Mesendoderm (in vitro differentiated cells): ENCODE measurements at regions not wholly inside any gene's neighbourhood (a gene's known extent, or its start where the extent isn't known, plus 50 kb on each side); places are given as distances from the start of the nearest gene placed in this dataset.

Experiments used
- DNase-seq: peaks from one replicate; pipeline ENCODE4 v3.0.0; 2013
- H2AK5ac ChIP-seq: 2 replicates; pipeline ENCODE4 v1.6.1; 2013; ENCODE audit warnings: low read length, inconsistent platforms
- H2BK120ac ChIP-seq: 2 replicates; pipeline ENCODE4 v1.6.1; 2013; ENCODE audit warnings: low read depth, mild to moderate bottlenecking, low read length, moderate library complexity, mixed read lengths
- H2BK15ac ChIP-seq: replicated peaks from 2 replicates; pipeline ENCODE4 v1.6.1; 2013; ENCODE audit warnings: low read depth, mild to moderate bottlenecking, moderate library complexity
- H2BK5ac ChIP-seq: 2 replicates; pipeline ENCODE4 v1.6.1; 2013; ENCODE audit warnings: low read length, inconsistent platforms
- H3K18ac ChIP-seq: 2 replicates; pipeline ENCODE4 v1.6.1; 2013; ENCODE audit warnings: mild to moderate bottlenecking, low read length, mixed read lengths
- H3K23ac ChIP-seq: one replicate; pipeline ENCODE4 v1.6.1; 2013; ENCODE audit warnings: low read length
- H3K27ac ChIP-seq: 2 replicates; pipeline ENCODE4 v1.5.1; 2013; ENCODE audit warnings: low read depth, mild to moderate bottlenecking, inconsistent platforms, low read length, moderate library complexity
- H3K27me3 ChIP-seq: 2 replicates; pipeline ENCODE4 v1.6.1; 2013; ENCODE audit warnings: low read length, control low read depth, mild to moderate bottlenecking, inconsistent platforms; ENCODE audit not compliant: insufficient read depth, poor library complexity
- H3K36me3 ChIP-seq: 2 replicates; pipeline ENCODE4 v1.6.1; 2013; ENCODE audit warnings: low read length, inconsistent platforms; ENCODE audit not compliant: control insufficient read depth, insufficient read depth
- H3K4ac ChIP-seq: one replicate; pipeline ENCODE4 v1.6.1; 2013; ENCODE audit warnings: low read depth, mild to moderate bottlenecking, low read length, moderate library complexity
- H3K4me1 ChIP-seq: 2 replicates; pipeline ENCODE4 v1.6.1; 2013; ENCODE audit warnings: low read depth, low read length, inconsistent platforms; ENCODE audit not compliant: control insufficient read depth
- H3K4me2 ChIP-seq: 2 replicates; pipeline ENCODE4 v1.6.1; 2013; ENCODE audit warnings: low read length
- H3K4me3 ChIP-seq: 2 replicates; pipeline ENCODE4 v1.5.1; 2013; ENCODE audit warnings: mild to moderate bottlenecking, low read length
- H3K56ac ChIP-seq: one replicate; pipeline ENCODE4 v1.6.1; 2013; ENCODE audit warnings: low read length
- H3K79me1 ChIP-seq: 2 replicates; pipeline ENCODE4 v1.6.1; 2013; ENCODE audit warnings: low read length, inconsistent platforms
- H3K79me2 ChIP-seq: 2 replicates; pipeline ENCODE4 v1.6.1; 2013; ENCODE audit warnings: mild to moderate bottlenecking, low read length; ENCODE audit not compliant: control insufficient read depth, insufficient read depth
- H3K9ac ChIP-seq: 2 replicates; pipeline ENCODE4 v1.6.1; 2013; ENCODE audit warnings: low read length, inconsistent platforms
- H4K5ac ChIP-seq: one replicate; pipeline ENCODE4 v1.6.1; 2013; ENCODE audit warnings: low read length
- H4K8ac ChIP-seq: one replicate; pipeline ENCODE4 v1.6.1; 2013; ENCODE audit warnings: low read depth, mild to moderate bottlenecking, control low read depth, low read length, moderate library complexity
- WGBS: extraction: QIAGEN DNeasy Blood & Tissue Kit; methylation state at CpG from one replicate; pipeline ENCODE4 v1.1.7; 2013; ENCODE audit warnings: low lambda C conversion rate, missing lambda C conversion rate; ENCODE audit not compliant: insufficient coverage; ENCODE audit errors: extremely low coverage; 5-methylcytosine and 5-hydroxymethylcytosine counted together

DNA sequence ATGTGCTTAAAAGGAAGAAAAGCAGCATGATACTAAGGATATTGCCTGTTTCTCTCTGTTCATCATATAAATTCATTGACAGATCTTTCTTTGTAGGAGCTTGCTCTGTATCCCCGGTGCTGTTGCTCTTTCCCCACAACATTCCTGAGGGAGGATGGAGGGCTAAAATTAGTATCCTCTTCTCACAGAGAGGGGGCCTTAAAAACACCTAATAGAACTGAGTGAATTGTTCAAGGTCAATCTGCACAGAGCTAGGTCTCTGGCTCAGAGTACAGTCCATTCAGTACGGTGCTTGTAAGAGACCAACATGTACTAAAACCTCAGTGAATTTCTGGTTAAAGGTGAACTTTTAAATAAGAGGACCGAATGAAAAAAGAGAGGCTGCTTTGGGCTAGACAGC is 88.7 kb downstream of the PALM2AKAP2 start:
- Histone ChIP-seq H2AK5ac (no peak overlapping the region), H3K4me3 (no peak overlapping the region), H2BK120ac (no peak overlapping the region), H4K5ac (no peak overlapping the region), H3K18ac (no peak overlapping the region), H3K4me1 (no peaks in the 10 kb centered on the region), H3K9ac (no peak overlapping the region), H3K4ac (no peak overlapping the region), H2BK5ac (no peak overlapping the region), H3K56ac (no peak overlapping the region), H3K27me3 (no peaks in the 10 kb centered on the region), H4K8ac (no peak overlapping the region), H3K27ac (no peak overlapping the region), H3K36me3 (no peaks in the 10 kb centered on the region), H3K79me1 (no peaks in the 10 kb centered on the region), H3K23ac (no peak overlapping the region), H2BK15ac (no peak overlapping the region), H3K4me2 (no peak overlapping the region), H3K79me2 (no peaks in the 10 kb centered on the region)
- DNase-seq, result no peak
- no CpG with 5 or more reads among the region's 3 CpGs for WGBS

DNA sequence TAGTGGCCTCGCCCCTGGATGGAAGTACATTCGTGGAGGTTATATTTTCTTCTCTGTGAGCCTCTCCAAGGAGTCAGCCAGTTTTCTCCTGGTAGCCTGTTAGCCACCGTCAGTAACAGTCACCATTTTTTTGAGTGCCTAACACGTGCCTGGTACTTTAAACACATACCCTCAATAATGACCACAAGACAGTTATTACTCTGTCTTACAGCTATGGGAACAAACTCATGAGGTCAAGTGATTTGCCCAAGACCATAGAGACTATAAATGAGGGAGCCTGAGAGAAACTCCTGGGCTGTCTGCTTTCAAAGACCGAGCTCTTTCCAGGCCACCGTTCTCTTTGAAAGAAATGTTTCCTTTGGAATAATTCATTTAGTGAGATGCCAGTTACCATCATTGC is 90.4 kb downstream of the PALM2AKAP2 start:
- H3K56ac ChIP-seq, result no peak overlapping the region
- H4K5ac ChIP-seq, result no peak overlapping the region
- no peak for DNase-seq
- no CpG with 5 or more reads among the region's 6 CpGs for WGBS
- H2BK5ac ChIP-seq, result no peak overlapping the region
- H4K8ac ChIP-seq, result no peak overlapping the region
- H3K4ac ChIP-seq, result no peak overlapping the region
- H3K27me3 ChIP-seq, result no peaks in the 10 kb centered on the region
- H3K4me2 ChIP-seq, result no peak overlapping the region
- H3K27ac ChIP-seq, result no peak overlapping the region
- H2BK15ac ChIP-seq, result no peak overlapping the region
- H2AK5ac ChIP-seq, result no peak overlapping the region
- H3K9ac ChIP-seq, result no peak overlapping the region
- no peaks in the 10 kb centered on the region for H3K79me1 ChIP-seq
- no peaks in the 10 kb centered on the region for H3K79me2 ChIP-seq
- no peaks in the 10 kb centered on the region for H3K4me1 ChIP-seq
- H3K36me3 ChIP-seq, result no peaks in the 10 kb centered on the region
- H3K23ac ChIP-seq, result no peak overlapping the region
- no peak overlapping the region for H3K4me3 ChIP-seq
- no peak overlapping the region for H3K18ac ChIP-seq
- H2BK120ac ChIP-seq, result no peak overlapping the region

DNA sequence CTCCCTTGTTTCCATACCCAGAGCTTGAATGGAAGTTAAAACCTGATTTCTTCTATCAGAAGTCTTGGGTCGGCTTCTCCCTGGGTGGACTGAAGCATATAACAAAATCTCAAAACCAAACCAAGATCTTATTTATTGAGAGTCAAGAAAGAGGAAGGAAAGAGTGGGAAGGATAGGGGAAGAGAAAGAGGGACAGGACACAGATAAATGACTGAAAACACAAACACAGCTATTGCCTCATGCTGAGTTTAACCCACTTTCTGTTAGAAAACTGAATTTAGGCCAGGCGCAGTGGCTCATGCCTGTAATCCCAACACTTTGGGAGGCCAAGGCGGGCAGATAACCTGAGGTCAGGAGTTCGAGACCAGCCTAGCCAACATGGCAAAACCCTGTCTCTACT is 92.9 kb downstream of the PALM2AKAP2 start:
- Histone ChIP-seq H2BK120ac (no peak overlapping the region), H3K23ac (no peak overlapping the region), H2AK5ac (no peak overlapping the region), H3K4ac (no peak overlapping the region), H4K8ac (no peak overlapping the region), H3K79me1 (no peaks in the 10 kb centered on the region), H3K27ac (no peak overlapping the region), H2BK15ac (no peak overlapping the region), H3K18ac (no peak overlapping the region), H3K4me3 (no peak overlapping the region), H3K4me1 (no peaks in the 10 kb centered on the region), H3K79me2 (no peaks in the 10 kb centered on the region), H2BK5ac (no peak overlapping the region), H4K5ac (no peak overlapping the region), H3K36me3 (no peaks in the 10 kb centered on the region), H3K27me3 (no peaks in the 10 kb centered on the region), H3K9ac (no peak overlapping the region), H3K56ac (no peak overlapping the region), H3K4me2 (no peak overlapping the region)
- no peak for DNase-seq
- WGBS, result no CpG with 5 or more reads among the region's 4 CpGs

DNA sequence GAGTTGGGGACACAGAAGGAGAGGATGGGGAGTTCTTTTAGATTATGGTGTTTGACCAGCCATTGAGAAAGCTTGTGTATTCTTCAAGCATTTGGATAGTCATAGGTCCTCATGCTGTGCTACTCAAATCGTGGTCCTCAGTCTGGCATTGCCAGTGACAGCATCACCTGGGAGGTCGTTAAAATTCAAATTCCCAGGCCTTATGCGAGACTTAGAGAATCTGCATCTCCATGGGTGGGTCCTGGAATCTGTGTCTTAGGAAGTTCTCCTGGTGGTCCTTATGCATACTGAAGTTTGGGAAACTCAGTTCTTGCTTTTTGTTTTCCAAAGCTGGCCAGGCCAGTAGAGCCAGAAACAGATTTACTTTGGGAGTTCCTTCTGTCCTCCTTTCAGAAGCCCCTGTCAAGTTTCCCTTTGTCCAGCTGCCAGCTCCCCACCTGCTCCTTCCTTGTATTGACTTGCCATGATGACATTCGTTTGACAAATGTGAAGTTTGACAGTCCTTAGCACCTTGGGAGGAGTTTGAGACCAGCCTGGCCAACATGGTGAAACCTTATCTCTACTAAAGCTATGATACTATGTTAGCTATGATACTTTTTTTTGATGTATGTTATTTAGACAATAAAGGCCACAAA is 95.6 kb downstream of the PALM2AKAP2 start:
- no peak overlapping the region for H3K4me3 ChIP-seq
- H3K4me2 ChIP-seq, result no peak overlapping the region
- no peaks in the 10 kb centered on the region for H3K4me1 ChIP-seq
- H2BK5ac ChIP-seq, result no peak overlapping the region
- no peak overlapping the region for H3K4ac ChIP-seq
- H2BK120ac ChIP-seq, result no peak overlapping the region
- H2BK15ac ChIP-seq, result no peak overlapping the region
- H3K27ac ChIP-seq, result no peak overlapping the region
- no peak overlapping the region for H4K5ac ChIP-seq
- no peaks in the 10 kb centered on the region for H3K79me1 ChIP-seq
- H3K56ac ChIP-seq, result no peak overlapping the region
- no peak overlapping the region for H3K23ac ChIP-seq
- no peaks in the 10 kb centered on the region for H3K36me3 ChIP-seq
- H2AK5ac ChIP-seq, result no peak overlapping the region
- no peaks in the 10 kb centered on the region for H3K27me3 ChIP-seq
- DNase-seq, result no peak
- H4K8ac ChIP-seq, result no peak overlapping the region
- H3K18ac ChIP-seq, result no peak overlapping the region
- H3K79me2 ChIP-seq, result no peaks in the 10 kb centered on the region
- H3K9ac ChIP-seq, result no peak overlapping the region
- no CpG with 5 or more reads among the region's 4 CpGs for WGBS

DNA sequence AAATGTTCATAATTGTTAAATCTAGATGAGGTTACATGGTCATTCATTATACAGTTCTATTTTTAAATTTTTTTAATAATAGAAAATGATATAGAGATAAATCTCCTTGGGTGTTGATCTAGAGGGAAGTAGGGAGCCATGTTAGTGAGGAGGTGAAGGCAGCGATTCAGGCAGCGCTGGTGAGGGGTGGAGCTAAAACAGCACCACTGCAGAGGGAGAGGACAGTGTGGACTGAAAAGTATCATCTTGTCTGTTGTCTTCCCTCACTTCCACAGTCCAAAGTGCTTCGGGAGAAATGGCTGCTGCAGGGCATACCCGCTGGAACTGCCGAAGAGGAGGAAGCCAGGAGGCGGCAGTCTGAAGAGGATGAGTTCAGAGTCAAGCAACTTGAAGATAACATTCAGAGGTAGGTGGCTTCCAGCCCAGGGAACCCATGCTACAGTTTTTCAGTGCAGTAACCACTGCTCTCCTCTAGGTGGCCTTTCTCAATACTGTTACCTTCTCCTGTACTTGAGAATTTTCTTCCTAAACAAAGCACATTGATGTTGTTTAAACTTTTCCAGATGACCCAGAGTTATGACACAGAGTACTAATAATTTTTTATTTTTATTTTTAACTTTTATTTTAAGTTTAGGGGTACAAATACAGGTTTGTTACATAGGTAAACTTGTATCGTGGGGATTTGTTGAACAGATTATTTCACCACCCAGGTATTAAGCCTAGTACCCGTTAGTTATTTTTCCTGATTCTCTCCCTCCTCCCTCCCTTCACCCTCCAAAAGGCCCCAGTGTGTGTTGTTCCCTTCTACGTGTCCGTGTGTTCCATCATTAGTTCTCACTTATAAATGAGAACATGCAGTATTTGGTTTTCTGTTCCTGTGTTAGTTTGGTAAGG is 100.5 kb downstream of the PALM2AKAP2 start:
- Histone ChIP-seq H4K5ac (no peak overlapping the region), H2BK15ac (no peak overlapping the region), H3K4me3 (no peak overlapping the region), H3K36me3 (no peaks in the 10 kb centered on the region), H3K27me3 (no peaks in the 10 kb centered on the region), H3K18ac (no peak overlapping the region), H3K56ac (peak overlapping the region; percentile 25), H4K8ac (no peak overlapping the region), H3K27ac (no peak overlapping the region), H3K4ac (no peak overlapping the region), H3K79me1 (no peaks in the 10 kb centered on the region), H2AK5ac (no peak overlapping the region), H3K4me2 (no peak overlapping the region), H2BK120ac (no peak overlapping the region), H3K9ac (no peak overlapping the region), H3K79me2 (no peaks in the 10 kb centered on the region), H3K23ac (no peak overlapping the region), H2BK5ac (no peak overlapping the region), H3K4me1 (no peaks in the 10 kb centered on the region)
- peak; percentile 88 for DNase-seq
- no CpG with 5 or more reads among the region's 10 CpGs for WGBS
